ENCODE measurements at regions not wholly inside any gene's neighbourhood (a gene's known extent, or its start where the extent isn't known, plus 50 kb on each side); places are given as distances from the start of the nearest gene placed in this dataset.

GRCh38 chr3:36305929-36306520, 74.3 kb upstream of the STAC start:
- TF ChIP-seq CTCF (IDR thresholded peaks at IDR 0.05) (no peak), EP300 (IDR thresholded peaks at IDR 0.05) (no peak), POLR2A (IDR thresholded peaks at IDR 0.05) (no peak)
